Stromal cell of bone marrow (primary cell): ENCODE measurements at regions not wholly inside any gene's neighbourhood (a gene's known extent, or its start where the extent isn't known, plus 50 kb on each side); places are given as distances from the start of the nearest gene placed in this dataset.
A peak's percentile ranks its signal among the peaks of the same experiment; 100 is the strongest.

Experiments used
- DNase-seq: peaks from one replicate; pipeline ENCODE4 v3.0.0-alpha.2; 2012; ENCODE audit warnings: low read depth

DNA sequence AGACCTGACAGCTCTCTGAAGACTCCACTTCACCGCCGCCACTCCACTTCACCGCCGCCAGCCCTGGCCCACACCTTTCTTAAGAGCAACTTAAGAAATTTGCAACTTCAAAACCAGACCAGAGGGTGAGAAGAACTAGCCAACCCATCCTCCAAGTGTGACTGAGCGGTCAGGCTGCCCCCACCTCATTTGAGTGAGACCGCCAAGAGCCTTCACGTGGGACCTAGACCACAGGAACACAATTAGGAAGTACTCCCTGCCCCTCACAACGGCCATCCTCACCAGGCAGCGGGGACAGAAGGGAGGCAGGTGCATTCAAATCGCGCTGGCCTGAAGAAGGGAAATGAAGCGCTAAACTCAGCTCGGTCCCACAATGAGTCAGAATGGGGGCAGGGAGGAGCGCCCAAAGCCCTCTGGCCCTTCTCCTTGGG is 156.8 kb upstream of the BCL6 start:
- no peak for DNase-seq

DNA sequence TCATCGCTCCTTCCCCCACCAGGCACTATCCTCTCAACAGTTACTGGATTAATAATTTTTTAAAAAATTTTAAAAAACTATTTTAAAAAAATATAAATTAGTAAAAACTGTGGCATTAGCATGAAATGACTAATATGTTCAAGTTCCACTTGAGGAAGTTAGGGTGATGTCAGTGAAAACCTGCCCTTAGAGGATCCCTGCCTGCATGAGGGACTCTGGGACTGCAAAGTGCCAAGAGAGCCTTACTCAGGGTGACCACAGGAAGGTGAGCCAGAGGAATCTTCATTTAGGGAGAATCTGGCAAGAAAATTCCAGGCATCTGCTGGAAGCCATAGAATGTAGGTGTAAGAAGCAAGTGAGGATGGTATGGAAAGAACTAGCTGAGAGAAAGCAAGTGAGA is 157.7 kb upstream of the BCL6 start:
- no peak for DNase-seq

DNA sequence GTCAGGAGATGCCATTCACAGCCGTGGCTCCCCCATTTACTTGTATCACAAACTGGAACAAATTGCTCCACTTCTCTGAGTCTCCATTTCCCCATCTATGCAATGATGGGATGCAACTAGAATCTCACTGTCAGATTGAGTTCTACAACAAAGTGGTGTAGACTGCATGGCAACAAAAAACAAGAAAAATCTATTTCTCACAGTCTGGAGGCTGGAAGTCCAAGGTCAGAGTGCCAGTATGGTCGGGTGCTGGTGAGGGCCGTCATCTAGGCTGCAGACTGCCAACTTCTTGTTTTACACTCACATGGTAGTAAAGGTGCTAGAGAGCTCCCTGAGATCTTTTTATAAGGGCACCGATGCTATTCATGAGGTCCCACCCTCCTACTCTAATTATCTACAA is 158.4 kb upstream of the BCL6 start:
- no peak for DNase-seq

DNA sequence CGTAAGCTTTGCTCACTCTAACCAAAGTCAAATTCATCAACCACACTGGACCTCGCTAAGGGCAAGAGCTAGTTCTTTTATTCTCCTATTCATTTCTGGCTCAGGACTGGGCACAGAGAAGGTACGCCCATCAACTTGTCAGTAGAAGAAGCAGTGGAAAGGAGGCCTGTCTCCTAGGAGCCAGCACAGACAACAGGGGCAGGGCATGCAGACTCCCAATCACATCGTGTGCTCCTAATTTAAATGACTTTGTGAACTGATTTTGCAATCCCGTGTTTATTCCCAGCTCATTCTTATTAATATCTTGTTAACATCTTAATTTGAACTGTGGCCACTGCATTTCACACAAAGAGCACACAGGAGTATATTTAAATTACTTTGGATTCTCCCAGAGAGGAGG is 161.1 kb upstream of the BCL6 start:
- no peak for DNase-seq

DNA sequence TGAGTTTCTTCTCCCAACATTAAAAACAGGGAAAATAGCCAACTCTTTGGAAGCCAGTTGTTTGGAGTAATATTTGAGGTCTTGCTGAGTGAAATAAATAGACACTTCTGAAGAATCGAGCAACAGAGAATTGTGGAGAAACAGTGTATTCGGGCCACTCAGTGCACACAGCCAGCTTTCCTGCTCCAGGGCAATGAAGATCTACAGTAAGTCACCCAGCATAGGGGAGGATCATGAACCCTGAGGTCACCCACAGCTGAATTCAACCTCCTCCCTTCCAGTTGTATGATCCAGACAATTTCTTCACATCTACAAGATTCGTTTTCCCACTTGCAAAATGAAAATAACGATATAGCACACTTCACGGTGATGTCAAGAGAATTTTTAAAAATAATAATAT is 161.7 kb upstream of the BCL6 start:
- no peak for DNase-seq

DNA sequence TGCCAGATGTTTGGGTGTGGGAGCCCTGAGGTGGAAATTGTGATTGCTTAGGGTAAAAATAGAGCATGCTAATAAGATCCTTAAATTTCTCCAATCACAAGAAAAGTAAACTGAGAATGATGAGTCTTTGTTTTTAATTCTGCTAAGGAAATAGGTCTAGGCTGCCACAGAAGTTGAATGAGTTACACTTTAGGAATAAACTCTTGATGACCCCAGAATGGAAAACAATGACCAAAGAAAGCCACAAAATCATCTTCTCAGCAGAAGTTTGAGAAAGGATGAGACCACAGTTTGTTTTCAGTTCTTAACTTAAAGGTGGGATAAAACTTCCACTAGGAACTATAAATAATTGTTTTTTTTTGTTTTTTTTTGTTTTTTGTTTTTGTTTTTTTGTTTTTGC is 164.6 kb upstream of the BCL6 start:
- DNase-seq: peak; percentile 24

DNA sequence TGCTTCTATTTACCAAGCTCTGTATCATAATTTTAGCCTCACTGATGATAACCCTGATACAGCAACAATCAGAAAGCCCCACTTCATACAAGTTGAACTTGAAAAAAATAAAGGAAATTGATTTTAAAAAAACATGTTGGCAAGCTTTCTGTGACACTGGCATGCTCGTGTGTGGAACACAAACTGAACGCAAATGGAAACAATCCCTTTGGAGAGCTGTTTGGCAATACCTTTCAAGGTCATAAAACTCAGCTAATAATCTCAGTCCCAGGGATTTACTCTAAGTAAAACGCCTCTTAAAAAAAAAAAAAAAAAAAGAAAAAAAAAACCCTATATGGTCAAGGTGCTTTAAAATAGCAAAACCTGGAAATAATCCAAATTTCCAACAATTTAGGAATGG is 166.7 kb upstream of the BCL6 start:
- no peak for DNase-seq

DNA sequence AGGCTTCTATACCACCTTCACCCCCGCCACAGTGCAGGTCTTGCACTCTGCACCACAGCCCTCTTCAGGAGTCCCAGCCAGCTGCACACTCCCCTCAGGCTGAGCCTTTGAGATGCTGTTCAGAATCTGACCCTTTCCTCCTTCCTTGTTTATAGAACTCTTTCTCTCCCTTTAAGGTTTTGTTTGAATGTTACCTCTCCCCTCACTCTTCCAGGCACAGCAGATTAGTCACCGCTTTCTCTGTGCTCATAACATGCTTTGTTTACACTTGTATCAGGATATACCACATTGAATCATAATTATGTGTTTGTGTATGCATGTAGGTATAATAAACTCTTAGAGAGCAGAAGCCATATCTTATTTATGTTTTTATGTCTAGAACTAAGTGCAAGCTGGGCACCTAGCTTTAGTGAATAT is 168.4 kb upstream of the BCL6 start:
- no peak for DNase-seq

DNA sequence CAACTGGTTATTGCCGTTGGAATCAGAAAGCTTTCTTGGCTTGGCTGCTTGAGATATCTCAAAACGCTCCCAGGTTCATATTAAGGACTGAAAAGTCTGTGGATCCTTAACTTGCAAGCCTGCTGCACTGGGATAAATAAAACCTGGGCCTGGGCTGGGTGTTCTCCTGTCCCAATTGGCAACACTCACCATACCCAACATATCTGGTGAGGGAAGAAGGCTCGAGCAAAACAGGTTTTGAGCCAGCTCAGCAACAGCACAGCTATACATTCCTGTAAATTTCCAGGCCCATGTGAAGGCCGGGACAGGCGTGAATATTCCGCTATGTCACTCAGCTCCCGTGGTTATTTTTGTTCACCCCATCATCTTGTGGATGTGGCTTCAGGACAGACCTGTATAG is 169.0 kb upstream of the BCL6 start:
- no peak for DNase-seq

DNA sequence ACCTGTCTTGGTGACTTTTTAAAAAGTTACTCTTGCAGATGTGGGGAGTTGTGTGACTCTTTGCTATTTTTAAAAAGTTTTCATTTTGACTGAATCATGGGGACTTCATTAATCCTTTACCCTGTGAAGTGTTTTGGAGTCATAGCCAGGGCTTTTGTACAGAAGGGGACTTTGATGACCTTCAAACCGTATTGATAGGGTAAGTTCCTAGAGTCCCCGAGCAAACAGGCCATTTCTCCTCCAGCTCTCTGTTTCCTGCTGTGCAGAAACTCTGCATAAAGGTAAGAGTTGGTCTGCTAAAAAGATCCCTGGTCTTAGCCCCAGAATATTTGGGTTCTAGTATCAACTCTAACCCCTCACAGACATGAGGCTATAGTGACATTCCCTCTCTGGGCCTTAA is 170.8 kb upstream of the BCL6 start:
- no peak for DNase-seq

DNA sequence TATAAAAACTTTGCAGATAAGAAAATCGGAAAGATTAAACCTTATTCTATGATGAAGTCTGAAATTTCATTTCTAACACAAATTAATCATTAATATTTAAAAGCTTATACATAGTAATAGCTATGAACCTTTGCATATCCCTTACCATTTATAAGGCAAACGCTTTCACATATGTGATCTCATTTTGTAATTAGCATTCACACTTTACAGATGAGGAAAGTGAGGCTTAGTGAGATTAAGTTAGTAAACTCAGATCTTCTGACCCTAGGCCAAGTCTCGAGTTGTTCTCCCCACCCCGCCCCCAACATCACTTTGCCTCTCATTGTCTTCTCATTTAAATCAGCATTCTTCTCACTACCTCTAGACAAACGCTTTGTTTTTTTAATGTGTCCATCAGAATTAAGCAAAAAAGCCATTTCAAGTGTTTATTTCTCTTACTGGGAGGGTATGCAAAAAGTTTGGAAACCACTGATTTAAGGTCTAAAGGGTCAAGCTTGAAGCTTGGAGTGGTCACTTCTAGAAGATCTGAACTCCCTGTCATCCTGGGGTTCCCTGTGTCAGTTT is 172.9 kb upstream of the BCL6 start:
- no peak for DNase-seq

DNA sequence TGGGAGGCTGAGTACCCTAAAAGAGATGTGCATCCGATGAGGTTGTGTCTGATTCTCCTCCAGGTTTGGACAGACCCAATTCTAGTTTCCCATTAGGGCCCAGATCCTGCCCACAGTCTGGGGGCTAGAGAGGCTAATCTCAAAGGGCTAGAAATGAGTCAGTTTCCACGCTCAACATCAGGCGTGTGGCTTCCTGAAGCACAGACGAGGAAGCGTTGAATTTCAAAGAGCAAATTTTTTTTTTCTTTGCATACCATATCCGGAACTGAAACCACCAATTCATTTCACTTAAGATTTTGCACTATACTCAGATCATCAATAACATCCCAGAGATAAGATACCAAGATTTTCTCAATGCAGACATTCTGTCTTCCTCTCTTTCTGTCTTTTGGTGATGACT is 173.8 kb upstream of the BCL6 start:
- no peak for DNase-seq

DNA sequence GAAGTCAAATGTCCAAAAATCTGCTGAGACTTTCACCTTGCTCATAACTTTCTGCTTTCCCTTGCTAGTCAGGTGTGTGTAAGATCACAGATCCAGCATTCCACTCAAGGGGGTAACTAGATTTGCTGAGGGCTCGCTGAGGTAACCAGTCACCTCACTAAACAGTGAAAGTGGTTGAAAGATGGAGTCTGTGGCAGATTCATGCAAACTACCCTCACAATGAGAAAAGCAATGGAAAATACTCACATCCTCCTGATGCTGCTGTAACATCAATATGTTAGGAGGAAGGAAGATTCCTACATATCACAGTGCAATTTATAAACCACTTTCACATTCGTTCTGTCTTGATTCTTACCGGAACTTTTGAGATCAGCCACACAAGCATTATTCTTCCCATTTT is 174.3 kb upstream of the BCL6 start:
- DNase-seq: no peak

DNA sequence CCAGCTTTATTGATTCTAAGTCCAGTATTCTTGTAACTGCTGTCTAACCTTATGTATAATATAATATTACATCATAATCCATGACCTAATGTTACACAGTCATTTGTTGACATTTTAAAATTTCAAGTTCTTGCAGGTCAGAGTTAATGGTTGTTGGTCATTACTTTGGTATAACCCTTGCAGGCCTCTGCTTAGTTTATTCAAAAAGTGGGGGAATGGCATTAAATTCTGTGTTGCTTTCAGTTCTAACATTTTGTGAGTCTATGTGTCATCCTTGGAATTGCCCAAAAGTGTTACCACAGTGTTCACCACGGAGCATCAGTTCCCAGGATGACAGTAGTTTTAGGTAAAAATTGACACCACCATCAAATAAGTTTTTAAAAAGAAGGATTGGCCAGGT is 174.8 kb upstream of the BCL6 start:
- no peak for DNase-seq

DNA sequence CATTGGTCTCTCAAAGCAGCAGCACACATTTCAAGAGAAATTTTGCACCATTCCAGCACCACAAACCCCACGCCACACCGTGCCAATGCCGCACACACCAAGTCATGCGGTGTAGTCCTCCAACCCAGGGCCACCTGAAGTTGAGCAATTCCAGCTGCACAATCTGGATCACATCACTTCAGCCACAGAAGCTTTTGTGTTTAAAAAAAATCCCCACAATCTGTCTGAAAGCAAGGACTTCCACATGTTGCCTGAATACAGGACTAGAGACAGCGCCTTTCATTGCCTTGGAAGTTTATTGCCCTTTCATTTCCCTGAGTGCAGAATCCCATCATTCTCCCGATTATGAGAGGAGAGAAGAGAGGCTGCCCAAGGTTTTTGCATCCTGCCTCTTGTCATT is 175.6 kb upstream of the BCL6 start:
- no peak for DNase-seq

DNA sequence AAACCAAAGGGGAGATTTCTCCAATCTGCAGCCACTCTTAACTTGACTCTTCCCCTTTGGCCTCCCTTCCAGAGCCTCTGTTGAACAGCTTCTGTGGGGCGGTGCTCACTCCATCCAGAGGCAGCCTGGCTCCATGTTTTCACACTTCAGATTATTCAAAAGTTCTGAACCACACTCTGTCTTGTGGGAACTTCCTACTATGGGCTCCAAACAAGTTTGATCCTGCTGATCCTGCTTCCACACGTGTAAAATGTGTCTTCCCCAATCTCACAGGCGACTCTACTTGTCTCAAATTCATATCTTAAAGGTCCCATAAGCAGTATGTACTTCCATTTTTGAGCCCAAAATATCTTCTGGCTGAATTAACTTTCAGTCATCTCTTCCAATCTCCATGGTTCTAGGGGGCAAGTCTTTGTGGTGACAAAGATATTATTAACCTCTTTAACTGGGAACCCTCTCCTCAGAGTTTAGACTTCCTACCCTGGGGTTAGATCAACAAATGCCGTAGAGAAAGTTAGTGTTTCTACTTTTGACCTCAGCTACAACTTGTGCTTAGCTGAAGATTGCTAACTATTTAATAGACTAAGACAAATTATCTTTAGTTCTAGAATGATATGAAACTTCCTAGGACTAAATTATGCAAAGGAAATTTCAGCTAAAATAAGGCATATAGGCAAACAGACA is 176.3 kb upstream of the BCL6 start:
- DNase-seq: no peak

DNA sequence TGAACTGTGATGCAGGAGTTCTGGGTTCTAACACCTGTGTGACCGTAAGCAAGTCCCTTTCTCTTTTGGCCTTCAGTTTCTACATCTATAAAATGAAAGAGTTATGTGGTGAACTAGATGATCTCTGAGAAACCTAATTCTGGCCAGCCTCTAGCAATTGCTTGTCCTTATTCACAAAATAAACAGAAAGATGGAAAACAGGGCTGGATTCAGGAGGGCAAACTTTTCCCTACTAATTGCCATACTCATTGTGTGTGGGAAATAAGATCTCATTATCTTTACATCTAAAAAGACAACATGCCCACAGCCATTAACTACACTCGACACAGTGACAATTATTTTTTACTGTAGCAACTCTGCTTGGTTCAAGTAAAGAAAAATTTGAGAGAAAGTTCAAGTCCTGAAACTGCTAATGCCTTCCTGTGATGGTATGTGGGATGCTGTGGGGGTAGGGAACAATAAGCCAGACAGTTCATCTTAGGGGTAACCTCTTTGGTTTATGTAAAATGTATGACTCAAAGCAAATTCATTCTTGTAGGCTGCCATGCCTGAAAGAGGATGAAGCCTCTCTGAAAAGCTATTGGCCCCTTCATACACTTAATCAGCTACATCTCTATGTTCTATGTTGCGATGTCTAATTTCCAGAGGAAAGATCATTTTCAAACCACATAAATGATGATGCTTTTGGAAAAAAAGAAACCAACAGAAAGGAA is 177.6 kb upstream of the BCL6 start:
- no peak for DNase-seq

DNA sequence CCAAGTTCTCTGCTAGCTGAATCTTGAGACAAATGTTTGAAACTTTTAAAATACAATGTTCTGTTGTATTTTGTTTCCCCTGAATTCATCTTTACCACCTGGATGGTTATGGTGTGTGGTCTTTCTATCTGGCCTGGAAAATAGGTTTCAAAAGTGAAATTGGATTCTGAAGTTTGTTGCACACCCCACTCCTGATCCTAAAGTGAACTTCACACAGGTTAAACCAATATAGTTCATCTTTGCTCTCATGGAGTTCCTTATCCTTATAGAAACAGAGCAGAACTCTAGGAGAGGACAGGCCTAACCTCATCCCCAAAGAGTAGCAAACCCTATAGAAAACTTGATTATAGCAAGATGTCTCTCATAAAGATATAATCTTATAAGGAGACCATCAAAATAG is 179.4 kb upstream of the BCL6 start:
- DNase-seq: no peak

DNA sequence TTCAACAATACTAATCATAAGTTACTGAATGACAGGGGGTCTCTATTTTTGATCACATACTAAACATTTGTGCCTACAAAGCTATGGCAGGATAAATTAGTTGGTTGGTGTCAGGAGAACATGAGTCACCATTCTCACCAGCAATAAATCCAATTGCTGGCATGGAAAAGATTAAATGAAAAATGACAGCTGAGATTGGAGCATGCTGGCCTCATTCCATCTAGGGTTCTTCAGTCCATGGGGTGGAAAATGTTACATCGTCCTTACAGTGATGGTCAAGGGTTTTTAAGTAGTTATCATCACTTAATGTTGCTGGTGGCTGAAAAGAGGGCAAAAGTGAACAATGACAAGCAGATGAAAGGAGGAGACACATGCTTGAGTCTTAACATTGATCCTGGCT is 180.1 kb upstream of the BCL6 start:
- no peak for DNase-seq

DNA sequence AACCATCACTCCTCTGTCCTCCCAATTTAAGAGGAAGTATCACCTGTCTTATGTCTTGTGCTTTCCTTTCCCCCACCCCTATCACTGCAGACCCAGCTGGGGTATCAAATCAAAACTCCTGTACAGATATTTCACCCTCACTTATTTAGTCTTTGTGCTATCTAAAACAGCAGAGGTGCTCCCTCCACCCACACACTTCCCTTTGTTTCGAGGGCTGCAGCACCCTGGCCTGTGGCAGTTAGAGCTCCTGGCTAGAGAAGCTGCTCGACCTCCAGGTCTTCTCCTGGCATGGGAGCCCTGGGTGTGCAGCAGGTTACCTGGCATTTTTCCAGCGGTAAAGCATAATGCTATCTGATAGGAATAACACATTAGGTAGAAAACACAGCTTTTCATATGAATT is 181.4 kb upstream of the BCL6 start:
- DNase-seq: no peak

DNA sequence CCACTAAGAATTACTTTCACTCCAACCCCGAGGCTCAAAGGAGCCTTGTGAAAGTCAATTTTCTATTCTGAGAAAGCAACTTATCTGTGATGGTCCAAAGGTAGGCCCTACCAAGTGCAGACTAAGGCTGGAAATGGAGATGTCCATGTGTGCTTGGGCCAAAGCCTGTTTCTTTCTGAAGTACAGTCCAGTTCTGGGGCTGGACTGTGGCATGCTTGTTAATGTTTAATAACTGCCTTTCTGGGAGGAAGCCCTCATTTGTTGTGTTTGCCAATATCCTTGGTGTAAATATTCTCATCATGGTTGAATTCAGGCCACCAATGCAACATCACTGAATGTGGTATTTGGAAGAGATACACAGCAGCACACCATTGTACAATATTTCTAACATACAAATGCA is 182.3 kb upstream of the BCL6 start:
- DNase-seq: no peak

DNA sequence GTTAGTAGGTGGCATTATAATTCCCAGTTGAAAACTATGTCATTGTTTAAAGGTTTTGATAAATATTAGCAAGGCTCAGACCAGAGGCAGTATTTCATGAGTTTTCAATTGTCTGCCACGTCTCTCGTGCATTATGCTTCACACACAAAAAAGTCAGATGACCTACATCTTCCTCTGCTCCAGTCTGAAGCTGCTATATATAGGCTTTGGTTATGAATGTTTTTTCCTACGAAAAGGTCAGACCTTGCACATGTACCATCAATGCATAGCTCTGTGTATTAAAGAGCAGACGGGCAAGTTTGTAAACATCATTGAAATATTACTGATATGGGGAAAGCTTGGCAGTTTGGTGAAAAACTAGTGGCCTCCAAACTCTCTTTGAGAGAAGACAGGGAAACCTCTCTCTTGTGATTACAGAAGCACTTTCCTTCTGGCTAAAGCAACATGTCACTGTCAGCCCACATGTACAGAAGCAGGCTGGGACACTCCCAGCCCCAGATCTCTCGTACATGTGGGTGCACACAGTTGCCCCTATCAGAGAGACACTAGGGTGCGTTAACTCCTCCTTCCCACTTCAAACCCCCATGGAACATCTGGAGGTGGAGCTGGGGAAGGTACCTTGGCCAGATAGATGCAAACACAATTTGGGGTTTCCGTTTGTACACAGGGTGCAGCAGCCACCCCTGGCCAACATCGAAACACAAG is 184.0 kb upstream of the BCL6 start:
- DNase-seq: no peak

DNA sequence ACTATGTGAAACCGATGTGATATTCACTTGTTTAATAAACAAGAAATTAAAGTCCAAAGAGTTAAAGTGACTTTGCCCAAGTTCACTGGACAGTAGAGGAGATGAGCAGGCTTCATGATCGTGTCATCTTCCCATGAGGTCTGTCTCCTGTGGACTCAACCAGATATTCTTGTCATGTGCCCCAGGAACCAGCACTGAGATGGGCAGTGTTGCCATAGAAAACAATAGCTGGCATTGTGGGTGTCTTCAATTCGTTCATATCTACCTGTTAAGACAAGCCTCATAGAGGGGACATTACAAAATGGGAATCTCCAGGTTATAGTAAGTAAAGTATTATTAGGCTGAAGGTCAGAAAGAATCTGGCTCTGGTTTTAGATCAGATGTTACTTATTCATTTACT is 184.8 kb upstream of the BCL6 start:
- no peak for DNase-seq
